ENCODE measurements at regions not wholly inside any gene's neighbourhood (a gene's known extent, or its start where the extent isn't known, plus 50 kb on each side); places are given as distances from the start of the nearest gene placed in this dataset.
A peak's percentile ranks its signal among the peaks of the same experiment; 100 is the strongest.
"Not testable (repeated sequence)": the region's sequence is repeated elsewhere in the genome, so short reads cannot be mapped to it uniquely, and the experiment has no call there.

DNA sequence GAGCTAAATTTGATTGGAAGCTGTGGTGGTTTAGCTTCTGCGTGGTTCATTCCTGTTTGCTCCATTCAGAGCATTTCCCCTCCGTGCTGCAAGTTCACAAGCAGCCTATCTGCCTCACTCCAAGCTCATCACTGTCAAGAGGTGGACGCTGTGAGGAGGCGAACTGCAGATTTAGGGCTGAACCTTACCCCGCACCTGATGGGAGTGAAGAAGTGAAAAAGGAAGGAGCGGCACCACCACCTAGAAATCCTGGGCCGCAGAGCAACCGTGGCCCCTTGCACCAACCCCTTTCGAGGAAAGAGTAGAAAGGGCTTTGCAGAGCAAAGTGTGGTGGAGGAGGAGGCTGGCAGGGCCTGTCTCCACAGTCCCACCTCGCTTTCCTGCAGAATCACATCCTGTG, 117.4 kb downstream of the IER5 start:
- DNase-seq = no peak

DNA sequence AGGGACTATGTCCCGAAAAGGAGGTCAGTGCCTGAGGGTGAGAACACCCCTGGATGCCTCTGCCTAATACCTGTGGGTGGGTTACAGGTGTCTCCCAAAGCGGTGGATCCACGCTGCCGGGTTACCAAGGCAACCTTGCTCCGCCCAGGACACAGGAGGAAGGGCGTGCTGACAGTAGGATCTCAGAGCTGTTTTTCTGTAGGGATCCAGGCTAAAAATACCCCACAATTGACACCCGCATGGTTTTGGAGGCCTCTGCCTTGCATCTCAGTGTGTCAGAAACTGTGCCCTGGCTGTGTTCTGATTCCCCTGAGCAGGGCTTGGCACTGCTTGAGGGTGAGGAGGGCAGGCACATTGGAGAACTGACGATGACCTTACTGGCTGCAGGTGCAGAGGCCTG, 118.0 kb downstream of the IER5 start:
- no peak for DNase-seq

DNA sequence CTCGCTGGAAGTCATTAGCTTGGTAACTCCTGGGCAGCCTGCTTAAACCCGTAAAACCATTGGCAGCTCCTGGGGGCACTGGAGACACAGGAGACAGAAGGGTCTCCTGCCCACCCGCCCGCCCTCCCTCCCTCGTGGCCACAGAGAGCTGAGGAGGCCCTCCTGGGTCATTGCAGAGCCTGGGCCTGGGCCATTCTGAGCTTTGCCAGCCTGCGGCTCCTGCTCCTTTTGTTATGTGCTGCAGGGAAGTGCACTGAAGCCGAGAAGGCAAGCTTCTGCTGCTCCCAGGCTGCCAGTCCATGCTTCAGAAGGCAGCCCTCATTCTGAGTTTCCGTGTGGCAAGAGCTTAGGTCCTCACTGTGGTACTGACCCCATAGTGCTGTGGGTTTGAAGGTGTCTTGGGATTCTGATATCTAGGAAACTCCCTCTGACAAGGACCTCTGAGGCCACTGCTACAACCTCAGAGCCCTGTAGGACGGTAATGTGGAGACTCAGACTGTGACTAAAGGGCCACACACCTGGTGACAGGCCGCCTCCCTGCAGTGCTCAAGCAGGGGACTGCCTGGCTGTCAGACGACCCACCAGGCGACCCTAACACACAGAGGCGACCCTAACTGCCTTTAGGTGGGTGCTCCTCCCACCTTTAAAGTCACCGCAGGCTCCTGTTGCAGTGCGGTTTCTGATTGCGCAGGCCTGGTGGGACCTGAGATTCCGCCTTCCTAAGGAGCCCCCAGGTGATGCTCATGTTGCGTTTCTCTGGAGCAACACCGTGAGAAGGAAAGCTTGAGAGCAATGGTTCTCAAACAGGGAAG, 118.7 kb downstream of the IER5 start:
- no peak for DNase-seq

DNA sequence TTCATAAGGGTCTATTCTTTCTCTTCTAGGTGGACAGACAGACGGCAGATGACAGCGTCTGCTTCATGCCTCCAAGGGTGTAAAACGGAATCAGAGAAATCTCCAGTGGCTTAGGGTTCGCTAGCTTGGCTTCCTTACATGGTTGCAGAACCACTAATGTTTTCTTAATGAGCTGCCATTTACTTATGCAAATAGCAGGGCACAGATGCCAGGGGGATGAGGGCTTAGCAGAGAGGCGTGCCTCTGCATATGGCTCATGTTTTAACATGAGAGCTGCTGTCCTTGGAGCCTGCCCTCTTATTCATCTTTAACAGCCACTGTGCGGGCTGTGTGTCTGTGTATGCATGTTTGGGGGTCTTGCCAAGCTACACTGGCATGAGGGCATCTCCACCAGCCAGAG, 119.6 kb downstream of the IER5 start:
- no peak for DNase-seq

DNA sequence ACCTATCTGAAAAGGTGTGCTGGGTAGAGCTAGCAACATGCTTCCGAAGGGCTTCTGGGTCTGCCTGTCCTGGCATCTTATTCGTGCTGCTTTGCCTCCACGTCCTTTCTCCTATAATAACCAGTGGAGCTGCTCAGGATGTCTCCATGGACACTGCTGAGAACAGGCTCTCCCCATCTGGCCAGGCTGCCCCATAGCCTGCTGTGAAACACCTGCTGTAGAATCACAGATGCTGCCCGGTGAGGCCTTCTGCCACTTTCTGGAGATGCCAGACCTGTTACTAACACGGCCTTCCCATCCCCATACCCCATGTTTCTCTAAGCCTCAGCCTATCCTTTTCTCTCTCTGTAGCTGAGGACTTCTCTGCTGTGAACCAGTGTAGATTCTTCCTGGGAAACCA, 120.5 kb downstream of the IER5 start:
- no peak for DNase-seq

DNA sequence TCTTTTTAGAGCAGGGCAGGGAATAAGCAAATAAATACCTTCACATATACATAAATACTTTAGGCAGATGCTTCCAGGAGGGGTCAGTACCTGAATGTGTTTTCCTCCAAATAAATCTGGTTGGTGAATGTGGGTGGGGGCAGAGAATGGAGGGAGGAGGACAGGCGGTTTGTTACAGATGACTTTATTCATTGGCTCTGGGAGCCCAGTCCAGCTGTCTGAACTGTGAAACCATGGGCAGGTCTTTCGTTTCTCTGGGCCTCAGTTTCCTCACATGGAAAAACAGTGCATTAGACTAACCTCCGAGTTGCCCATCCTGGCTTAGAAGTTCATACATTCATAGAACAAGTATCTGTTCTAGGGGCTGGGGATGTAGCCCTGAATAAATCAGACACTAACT, 124.6 kb downstream of the IER5 start:
- no peak for DNase-seq

DNA sequence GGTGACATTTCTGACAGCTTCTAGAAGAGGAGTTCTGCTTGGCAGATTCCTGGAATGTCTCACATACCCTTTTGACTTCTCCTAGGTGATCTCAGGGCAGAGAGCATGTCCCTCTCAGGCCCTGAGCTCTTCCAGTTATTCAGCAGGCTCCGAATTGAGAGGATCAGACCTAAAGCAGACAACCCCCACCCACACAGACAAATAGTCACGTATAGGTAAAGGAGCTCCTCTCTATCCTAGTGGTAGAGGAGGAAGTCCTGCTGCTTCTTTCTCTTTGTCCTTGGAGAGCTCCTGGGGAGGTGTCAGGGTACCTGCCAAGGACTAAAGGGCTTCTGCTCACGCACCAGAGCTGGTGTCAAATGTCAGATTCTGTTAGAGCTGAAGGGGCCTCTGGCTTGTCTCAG, 128.1 kb downstream of the IER5 start:
- no peak for DNase-seq

DNA sequence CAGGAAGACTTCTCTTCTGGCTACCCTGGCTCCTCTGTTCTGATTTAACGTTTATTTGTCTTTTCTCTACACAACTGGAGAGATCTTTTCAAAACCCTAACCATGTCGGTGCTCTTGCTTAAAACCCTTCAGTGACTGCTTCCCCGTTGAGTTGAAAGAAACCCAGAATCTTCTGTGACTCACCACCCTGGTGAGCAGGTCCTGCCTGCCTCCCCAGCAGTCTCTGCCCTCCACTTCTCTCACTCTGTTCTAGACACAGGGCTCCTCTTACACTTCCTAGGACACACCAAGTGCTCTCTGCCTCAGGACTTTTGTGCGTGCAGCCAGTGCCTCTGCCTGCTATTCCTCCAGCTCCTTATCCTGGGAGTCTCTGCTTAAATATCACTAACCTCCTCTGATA, 131.4 kb downstream of the IER5 start:
- DNase-seq = no peak

DNA sequence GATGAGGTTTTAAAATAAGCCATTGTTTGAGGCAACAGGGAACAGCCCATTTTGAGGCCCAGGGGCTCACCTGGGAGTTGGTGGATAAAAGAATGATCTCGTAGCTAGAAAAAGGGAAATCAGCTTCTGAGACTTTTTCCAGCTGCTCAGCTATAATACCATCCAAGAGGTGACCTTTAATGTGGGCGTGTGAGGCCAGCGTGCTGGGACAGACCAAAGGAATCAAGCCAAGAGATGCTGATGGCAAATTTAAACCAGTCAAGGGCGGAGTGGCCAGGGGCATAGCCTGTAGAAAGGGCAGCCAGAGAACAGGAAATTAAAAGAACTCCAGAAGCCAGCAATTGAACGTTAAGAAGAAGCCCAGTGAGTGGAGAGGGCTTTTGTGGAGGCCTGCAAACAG, 132.6 kb downstream of the IER5 start:
- no peak for DNase-seq

DNA sequence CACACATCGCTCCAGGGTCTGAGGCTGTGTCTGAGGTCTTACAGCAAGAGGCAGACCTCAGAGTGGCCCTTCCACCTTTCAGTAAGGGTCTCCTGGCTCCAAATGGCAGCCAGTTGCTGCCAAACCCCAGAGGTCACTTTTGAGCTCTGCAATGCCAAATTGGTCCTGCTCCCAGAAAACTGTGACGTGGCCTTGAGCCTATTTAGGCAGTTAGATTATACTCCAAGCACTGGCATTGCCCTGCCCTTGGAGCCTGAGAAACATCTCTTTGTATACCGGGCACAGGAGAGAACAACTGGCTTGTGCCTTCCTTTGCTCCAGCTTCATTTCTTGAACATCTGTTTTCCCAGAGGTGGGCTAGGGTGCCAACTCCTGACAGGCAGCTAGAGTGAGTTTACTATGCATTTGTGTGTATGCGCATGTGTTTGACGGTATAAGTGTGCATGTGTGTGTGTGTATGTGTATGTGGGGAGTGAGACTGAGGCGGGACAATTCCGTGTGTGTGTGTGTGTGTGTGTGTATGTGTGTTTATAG, 134.5 kb downstream of the IER5 start:
- no peak for DNase-seq

DNA sequence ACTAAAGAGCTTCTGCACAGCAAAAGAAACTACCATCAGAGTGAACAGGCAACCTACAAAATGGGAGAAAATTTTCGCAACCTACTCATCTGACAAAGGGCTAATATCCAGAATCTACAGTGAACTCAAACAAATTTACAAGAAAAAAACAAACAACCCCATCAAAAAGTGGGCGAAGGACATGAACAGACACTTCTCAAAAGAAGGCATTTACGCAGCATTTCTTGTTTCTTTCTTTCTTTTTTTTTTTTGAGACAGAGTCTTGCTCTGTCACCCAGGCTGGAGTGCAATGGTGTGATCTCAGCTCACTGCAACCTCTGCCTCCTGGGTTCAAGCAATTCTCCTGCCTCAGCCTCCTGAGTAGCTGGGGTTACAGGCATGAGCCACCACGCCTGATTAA, 138.2 kb downstream of the IER5 start:
- not testable (repeated sequence) for DNase-seq

DNA sequence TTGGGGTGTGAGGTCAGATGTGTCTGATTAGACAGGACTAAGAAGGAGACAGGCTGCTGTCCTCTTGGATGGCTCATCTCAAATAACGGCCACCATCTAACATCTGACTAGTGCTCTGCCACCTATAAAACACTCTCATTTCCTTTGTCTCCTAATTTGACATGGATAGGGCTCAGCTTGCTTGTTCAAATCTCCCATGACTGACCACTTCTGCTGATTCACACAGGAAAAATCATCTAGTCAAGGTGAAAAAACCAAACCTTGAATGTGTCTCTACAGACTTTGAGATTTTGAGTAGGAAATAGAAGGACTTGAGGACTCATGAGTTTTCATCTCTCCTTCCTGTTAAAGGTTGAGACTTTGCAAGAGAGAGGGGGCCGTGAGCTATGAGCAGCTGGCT, 150.6 kb downstream of the IER5 start:
- DNase-seq = no peak

DNA sequence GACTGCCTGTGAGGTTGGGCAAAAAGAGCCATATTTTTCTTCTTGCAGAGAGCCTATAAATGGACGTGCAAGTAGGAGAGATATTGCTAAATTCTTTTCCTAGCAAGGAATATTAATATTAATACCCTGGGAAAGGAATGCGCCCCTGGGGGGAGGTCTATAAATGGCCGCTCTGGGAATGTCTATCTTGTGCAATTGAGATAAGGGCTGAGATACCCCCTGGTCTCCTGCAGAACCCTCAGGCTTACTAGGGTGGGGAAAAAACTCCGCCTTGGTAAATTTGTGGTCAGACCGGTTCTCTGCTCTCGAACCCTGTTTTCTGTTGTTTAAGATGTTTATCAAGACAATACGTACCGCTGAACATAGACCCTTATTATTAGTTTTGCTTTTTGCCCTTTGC, 157.8 kb downstream of the IER5 start:
- DNase-seq = not testable (repeated sequence)

DNA sequence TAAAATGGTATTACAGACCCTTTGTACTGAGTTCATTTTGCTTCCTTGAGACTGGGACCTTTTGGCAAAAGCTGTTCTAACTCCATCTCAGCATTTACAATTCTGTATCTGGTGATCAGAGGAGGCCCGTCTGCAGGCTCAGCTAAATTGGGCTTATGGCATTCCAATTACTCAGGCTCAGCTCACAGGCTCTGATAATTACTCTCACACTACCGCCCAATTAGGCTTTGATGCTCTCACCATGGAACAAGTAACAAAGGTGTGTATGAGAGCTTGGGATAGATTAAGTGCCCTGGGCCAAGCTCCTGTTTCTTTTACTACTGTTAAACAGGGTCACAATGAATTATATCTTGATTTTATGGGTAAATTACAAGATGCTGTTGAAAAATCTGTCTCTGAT, 159.9 kb downstream of the IER5 start:
- DNase-seq = not testable (repeated sequence)

DNA sequence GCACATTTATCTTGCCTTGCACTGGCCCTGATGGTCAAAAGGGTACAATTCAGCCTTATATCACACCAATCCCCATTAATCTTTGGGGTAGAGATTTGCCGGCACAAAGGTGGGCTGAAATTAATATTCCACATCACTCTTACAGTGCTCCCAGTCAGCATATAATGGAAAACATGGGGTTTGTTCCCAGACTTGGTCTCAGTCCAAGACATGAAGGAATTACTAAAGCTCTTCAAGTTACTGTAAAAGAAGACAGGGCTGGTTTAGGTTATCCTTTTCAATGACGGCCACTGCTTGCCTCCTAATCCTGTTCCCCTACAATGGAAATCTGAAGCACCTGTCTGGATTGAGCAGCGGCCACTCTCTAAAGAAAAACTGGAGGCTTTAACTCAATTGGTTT, 160.7 kb downstream of the IER5 start:
- no peak for DNase-seq

DNA sequence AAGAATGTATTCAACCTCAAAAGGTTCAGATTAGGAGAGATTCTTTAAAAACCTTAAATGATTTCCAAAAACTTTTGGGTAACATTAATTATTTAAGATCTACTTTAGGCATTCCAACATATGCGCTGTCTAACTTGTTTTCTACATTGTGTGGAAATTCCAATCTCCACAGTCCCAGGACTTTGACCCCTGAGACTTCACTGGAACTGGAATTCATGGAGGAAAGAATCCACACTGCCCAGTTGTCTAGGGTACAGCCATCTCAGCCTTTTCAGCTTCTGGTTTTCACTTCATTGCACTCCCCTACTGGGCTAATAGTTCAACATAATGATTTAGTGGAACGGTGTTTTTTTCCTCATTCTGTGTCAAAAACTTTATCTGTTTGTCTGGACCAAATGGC, 161.5 kb downstream of the IER5 start:
- DNase-seq = no peak

DNA sequence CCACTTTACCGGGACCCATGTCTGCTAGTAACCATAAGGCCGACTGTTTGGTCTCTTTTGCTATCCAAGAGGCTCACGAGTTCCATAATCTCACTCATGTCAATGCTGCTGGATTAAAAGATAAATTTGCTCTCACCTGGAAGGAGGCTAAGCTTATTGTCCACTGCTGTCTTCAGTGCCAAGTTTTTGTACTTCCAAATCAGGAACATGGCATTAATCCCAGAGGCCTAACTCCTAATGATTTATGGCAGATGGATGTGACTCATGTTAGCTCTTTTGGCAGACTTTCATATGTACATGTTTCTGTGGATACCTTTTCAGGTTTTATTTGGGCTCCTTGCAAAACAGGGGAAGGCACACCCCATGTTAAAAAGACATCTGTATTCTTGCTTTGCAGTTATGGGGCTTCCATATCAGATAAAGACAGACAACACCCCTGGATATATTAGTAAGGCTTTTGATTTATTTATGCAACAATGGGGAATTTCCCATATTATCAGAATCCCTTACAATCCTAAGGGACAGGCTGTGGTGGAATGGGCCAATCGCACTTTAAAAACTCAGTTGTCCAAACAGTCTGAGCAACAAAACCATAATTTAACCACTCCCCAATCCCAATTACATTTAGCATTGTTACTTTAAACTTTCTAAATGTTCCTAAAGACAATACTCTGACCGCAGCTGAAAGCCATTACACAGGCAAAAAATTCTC, 162.7 kb downstream of the IER5 start:
- DNase-seq = peak; percentile 27

DNA sequence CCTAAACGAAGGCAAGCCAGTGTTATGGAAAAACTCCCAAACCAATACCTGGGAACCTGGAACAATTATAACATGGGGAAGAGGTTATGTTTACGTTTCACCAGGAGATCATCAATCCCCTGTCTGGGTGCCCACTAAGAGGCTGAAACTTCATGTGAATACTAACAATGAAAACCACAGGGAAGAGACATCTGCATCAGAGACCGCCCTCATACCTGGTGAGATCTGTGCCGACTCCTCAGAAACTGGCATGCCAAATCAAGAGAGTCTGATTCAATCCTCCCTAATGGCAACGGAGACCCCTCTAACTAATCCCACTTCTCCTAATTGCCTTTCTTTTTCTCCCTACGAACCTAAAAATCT, 163.2 kb downstream of the IER5 start:
- no peak for DNase-seq

DNA sequence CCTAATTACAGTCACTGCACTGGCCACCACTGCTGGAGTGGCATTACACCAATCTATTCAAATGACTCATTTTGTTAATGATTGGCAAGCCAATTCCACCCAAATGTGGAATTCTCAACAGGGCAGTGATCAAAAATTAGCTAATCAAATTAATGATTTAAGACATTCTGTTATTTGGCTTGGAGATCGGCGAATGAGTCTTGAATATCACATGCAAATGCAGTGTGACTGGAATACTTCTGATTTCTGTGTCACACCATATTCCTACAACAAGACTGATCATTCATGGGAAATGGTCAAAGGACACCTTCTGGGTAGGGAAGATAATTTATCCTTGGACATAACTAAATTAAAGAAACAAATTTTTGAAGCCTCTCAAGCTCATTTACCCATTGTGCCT, 165.1 kb downstream of the IER5 start:
- DNase-seq = not testable (repeated sequence)

DNA sequence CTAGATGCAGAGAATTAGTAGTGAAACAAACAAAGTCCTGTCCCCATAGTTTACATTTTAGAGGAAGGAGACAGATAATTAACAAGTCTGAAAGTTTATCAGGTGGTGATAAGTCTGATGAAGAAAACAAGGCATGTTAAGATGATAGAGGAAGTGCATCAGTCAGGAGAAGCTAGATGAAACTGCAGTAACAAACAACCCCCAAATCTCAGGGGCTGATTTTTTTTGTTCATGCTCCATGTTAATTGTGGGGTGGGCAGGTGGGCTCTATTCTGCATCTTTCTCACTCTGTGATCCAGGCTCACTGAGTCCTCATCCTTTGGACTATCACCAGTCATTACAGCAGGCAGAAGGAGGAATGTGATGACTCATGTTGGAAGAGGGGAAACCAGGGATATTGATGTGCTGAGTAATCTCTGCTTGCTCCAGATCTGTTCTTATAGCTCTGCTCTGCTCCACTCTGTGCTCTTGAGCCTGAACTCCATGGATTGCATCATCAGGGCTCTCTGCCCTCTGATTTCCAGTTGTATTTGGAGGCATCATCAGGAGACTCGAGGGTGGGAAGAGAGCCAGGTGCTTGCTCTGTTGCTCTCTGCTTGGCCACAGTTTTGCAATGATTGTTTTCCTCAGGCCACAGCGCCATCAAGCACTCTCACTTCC, 166.9 kb downstream of the IER5 start:
- DNase-seq = peak; percentile 63

DNA sequence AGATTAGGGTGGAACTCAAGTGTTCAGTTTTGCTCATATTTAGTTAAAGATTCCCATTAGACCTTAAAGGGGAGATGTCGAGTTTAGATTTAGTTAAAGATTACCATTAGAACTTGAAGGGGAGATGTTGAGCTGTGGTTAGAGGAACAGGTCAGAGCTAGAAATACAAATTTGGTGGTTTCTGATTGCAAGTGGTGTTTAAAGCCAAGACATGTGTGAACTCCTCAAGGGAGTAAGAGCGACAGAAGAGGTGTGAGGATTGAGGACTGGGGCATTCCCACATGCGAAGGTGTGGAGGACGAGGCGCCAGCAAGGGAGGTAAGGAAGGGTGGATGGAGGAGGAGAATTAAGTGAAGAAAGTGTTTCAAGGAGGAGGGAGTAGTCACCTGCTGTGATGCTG, 168.6 kb downstream of the IER5 start:
- DNase-seq = no peak

DNA sequence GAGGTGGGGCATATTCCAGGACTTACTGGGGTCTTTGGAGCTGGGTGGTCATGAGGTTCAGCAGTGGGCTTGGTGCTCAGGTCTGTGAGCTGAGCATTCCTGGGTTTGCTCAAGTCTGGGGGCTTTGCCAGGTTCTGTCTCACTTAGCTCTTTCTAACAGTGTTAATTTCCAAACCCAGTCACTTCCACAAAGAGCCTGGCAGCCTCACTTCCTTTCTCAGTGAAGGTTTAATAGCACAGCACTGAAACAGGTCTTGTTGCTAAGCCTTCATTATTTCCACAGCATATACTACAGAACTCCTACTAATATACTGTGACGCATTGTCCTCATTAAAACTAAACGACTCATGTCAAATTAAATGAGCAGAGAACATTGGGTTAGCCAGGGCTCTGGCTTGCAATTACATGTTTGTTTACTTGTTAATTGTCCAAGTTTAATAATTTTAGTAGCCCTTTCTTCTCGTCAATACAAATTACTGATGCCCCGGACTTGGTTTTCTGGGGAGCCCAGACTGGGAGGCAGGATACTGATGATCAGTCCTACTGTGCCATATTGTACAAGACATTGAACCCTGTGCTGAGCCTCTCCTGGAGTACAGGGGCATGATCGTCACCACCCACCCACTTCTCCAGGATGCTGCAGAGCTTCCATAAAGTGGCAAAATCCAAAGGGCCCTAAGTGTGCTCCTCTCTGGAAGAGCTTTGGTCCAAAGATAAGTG, 170.7 kb downstream of the IER5 start:
- DNase-seq = no peak

DNA sequence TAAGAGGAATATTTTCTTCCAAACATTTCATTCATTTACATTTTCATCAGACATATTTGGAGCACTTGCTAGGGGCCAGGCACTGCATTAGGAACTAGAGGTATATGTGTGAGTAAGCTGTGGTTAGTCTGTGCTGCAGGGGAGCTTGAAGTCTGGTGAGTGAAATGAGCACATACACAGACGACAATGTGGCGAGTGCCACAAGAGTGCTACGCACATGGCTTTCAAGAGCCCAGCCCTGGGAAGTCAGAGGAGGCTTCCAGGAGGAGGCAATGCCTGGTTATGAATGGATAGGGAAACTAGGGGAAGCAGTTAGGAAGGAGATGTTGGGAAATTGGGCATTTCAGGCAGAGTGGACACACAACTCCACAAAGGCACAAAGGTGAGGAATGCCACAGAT, 171.8 kb downstream of the IER5 start:
- no peak for DNase-seq
